ENCODE measurements at regions not wholly inside any gene's neighbourhood (a gene's known extent, or its start where the extent isn't known, plus 50 kb on each side); places are given as distances from the start of the nearest gene placed in this dataset.

- Histone ChIP-seq H3K27me3 (peaks cover 17% of the 10 kb centered on the region), H3K27ac (no peak overlapping the region), H3K4me1 (no peaks in the 10 kb centered on the region), H3K36me3 (no peaks in the 10 kb centered on the region), H3K9me3 (no peaks in the 10 kb centered on the region), H3K4me3 (no peak overlapping the region)
- ATAC-seq: no peak
- WGBS, 2 donors (ENCODE audit: low coverage in 1 of 2): 88 to 93% methylated on average over 3 to 6 of the region's 7 CpGs
- TF ChIP-seq POLR2A (IDR thresholded peaks at IDR 0.05) (no peak), EP300 (IDR thresholded peaks at IDR 0.05) (no peak), POLR2AphosphoS5 (IDR thresholded peaks at IDR 0.05) (no peak)
- TF ChIP-seq, protein P1, sequence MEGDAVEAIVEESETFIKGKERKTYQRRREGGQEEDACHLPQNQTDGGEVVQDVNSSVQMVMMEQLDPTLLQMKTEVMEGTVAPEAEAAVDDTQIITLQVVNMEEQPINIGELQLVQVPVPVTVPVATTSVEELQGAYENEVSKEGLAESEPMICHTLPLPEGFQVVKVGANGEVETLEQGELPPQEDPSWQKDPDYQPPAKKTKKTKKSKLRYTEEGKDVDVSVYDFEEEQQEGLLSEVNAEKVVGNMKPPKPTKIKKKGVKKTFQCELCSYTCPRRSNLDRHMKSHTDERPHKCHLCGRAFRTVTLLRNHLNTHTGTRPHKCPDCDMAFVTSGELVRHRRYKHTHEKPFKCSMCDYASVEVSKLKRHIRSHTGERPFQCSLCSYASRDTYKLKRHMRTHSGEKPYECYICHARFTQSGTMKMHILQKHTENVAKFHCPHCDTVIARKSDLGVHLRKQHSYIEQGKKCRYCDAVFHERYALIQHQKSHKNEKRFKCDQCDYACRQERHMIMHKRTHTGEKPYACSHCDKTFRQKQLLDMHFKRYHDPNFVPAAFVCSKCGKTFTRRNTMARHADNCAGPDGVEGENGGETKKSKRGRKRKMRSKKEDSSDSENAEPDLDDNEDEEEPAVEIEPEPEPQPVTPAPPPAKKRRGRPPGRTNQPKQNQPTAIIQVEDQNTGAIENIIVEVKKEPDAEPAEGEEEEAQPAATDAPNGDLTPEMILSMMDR (IDR thresholded peaks at IDR 0.05): no peak
Observed at GRCh38 chr15:69860321-69860720, 237.4 kb downstream of the TLE3 start.

DNA sequence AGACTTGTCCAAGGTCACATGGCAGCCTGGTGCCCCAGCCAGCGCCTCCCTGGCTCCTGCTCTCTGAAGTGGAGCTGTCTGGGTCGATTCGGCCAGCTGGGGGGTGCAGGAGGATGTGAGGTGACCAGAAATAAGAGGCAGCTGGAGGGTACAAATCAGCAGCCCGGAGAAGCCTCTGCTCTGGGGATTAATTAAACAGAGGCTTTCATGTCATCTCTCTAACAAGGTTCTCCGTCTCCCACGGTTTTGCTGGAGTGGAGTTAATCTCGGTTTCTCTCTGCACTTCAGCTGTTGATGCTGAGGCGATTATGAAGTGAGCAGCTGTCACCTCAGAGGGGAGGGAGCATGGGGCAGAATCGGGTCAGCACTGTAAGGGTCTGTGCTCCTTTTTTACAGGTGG lies 236.8 kb downstream of the TLE3 start:
- no peak for ATAC-seq
- WGBS, 2 donors (ENCODE audit: low coverage in 1 of 2): 83% methylated on average over 9 of the region's 9 CpGs; no CpG with 5 or more reads in 1 of the 2 donors

GRCh38 chr15:69861331-69862171 lies 236.2 kb downstream of the TLE3 start:
- ATAC-seq: no peak

More for the DNA sequence above, 236.8 kb downstream of the TLE3 start:
- H3K4me3 ChIP-seq: no peak overlapping the region
- TF ChIP-seq, protein P1 (IDR thresholded peaks at IDR 0.05): no peak
- TF ChIP-seq EP300 (IDR thresholded peaks at IDR 0.05) (no peak), POLR2A (IDR thresholded peaks at IDR 0.05) (no peak), POLR2AphosphoS5 (IDR thresholded peaks at IDR 0.05) (no peak)
- H3K36me3 ChIP-seq: no peaks in the 10 kb centered on the region
- H3K27ac ChIP-seq: no peak overlapping the region
- no peaks in the 10 kb centered on the region for H3K9me3 ChIP-seq
- no peaks in the 10 kb centered on the region for H3K4me1 ChIP-seq
- H3K27me3 ChIP-seq: peaks cover 17% of the 10 kb centered on the region

GRCh38 chr15:69862540-69862939 lies 235.2 kb downstream of the TLE3 start:
- Histone ChIP-seq H3K27ac (no peak overlapping the region), H3K9me3 (no peaks in the 10 kb centered on the region), H3K4me3 (no peak overlapping the region), H3K4me1 (no peaks in the 10 kb centered on the region), H3K27me3 (peaks cover 17% of the 10 kb centered on the region), H3K36me3 (no peaks in the 10 kb centered on the region)
- TF ChIP-seq EP300 (IDR thresholded peaks at IDR 0.05) (no peak), POLR2AphosphoS5 (IDR thresholded peaks at IDR 0.05) (no peak), POLR2A (IDR thresholded peaks at IDR 0.05) (no peak)
- TF ChIP-seq, protein P1 (IDR thresholded peaks at IDR 0.05): no peak
- 71 to 74% methylated on average over 4 of the region's 4 CpGs for WGBS, 2 donors (ENCODE audit: low coverage in 1 of 2)
- no peak for ATAC-seq

More at GRCh38 chr15:69861331-69862171, 236.2 kb downstream of the TLE3 start:
- no peak overlapping the region for H3K27ac ChIP-seq
- no peaks in the 10 kb centered on the region for H3K4me1 ChIP-seq
- H3K4me3 ChIP-seq: no peak overlapping the region
- 52 to 65% methylated on average over 3 to 4 of the region's 8 CpGs for WGBS, 2 donors (ENCODE audit: low coverage in 1 of 2)
- H3K27me3 ChIP-seq: peaks cover 17% of the 10 kb centered on the region
- no peaks in the 10 kb centered on the region for H3K36me3 ChIP-seq
- no peaks in the 10 kb centered on the region for H3K9me3 ChIP-seq
- TF ChIP-seq, protein P1 (IDR thresholded peaks at IDR 0.05): no peak
- no peak for TF ChIP-seq POLR2A (IDR thresholded peaks at IDR 0.05)
- no peak for TF ChIP-seq POLR2AphosphoS5 (IDR thresholded peaks at IDR 0.05)
- no peak for TF ChIP-seq EP300 (IDR thresholded peaks at IDR 0.05)

- no peaks in the 10 kb centered on the region for H3K4me1 ChIP-seq
- 50 to 100% methylated on average over 1 of the region's 2 CpGs for WGBS, 2 donors (ENCODE audit: low coverage in 1 of 2)
Observed at GRCh38 chr15:69863446-69863845, 234.3 kb downstream of the TLE3 start.

More at GRCh38 chr15:69863446-69863845, 234.3 kb downstream of the TLE3 start:
- no peak overlapping the region for H3K27ac ChIP-seq
- no peak for ATAC-seq
- no peak overlapping the region for H3K4me3 ChIP-seq
- H3K27me3 ChIP-seq: peaks cover 13% of the 10 kb centered on the region
- TF ChIP-seq POLR2A (IDR thresholded peaks at IDR 0.05) (no peak), POLR2AphosphoS5 (IDR thresholded peaks at IDR 0.05) (no peak), EP300 (IDR thresholded peaks at IDR 0.05) (no peak)
- TF ChIP-seq, protein P1 (IDR thresholded peaks at IDR 0.05): no peak
- no peaks in the 10 kb centered on the region for H3K36me3 ChIP-seq
- H3K9me3 ChIP-seq: no peaks in the 10 kb centered on the region

Measured in gastroesophageal sphincter (tissue), 4 donors.